ENCODE measurements at regions not wholly inside any gene's neighbourhood (a gene's known extent, or its start where the extent isn't known, plus 50 kb on each side); places are given as distances from the start of the nearest gene placed in this dataset.

- TF ChIP-seq MAX (CRISPR knock-in tag; IDR thresholded peaks at IDR 0.05) (no peak), CBFB (CRISPR knock-in tag; IDR thresholded peaks at IDR 0.05; ENCODE audit: low read depth) (no peak), ATF6 (CRISPR knock-in tag; IDR thresholded peaks at IDR 0.05) (no peak)
- TF ChIP-seq, protein P1, sequence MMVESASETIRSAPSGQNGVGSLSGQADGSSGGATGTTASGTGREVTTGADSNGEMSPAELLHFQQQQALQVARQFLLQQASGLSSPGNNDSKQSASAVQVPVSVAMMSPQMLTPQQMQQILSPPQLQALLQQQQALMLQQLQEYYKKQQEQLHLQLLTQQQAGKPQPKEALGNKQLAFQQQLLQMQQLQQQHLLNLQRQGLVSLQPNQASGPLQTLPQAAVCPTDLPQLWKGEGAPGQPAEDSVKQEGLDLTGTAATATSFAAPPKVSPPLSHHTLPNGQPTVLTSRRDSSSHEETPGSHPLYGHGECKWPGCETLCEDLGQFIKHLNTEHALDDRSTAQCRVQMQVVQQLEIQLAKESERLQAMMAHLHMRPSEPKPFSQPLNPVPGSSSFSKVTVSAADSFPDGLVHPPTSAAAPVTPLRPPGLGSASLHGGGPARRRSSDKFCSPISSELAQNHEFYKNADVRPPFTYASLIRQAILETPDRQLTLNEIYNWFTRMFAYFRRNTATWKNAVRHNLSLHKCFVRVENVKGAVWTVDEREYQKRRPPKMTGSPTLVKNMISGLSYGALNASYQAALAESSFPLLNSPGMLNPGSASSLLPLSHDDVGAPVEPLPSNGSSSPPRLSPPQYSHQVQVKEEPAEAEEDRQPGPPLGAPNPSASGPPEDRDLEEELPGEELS (CRISPR knock-in tag; IDR thresholded peaks at IDR 0.05), result no peak
Observed at GRCh38 chr13:90500569-90500968, 846.9 kb upstream of the MIR17HG start (continued).

- DNase-seq (ENCODE audit: low spot score) (no peak), ATAC-seq (no peak)
- H3K4me1 Mint-ChIP-seq, result peaks cover 6% of the 10 kb centered on the region
- H3K27me3 Mint-ChIP-seq (ENCODE audit: low read depth), result no peaks in the 10 kb centered on the region
- H3K27ac Mint-ChIP-seq, result no peak overlapping the region
- TF ChIP-seq NR2C2 (CRISPR knock-in tag; IDR thresholded peaks at IDR 0.05), result no peak
- no peak for TF ChIP-seq MAX (CRISPR knock-in tag; IDR thresholded peaks at IDR 0.05)
- TF ChIP-seq SP1 (CRISPR knock-in tag; conservative IDR thresholded peaks at IDR 0.05), result no peak
- TF ChIP-seq, protein P2, sequence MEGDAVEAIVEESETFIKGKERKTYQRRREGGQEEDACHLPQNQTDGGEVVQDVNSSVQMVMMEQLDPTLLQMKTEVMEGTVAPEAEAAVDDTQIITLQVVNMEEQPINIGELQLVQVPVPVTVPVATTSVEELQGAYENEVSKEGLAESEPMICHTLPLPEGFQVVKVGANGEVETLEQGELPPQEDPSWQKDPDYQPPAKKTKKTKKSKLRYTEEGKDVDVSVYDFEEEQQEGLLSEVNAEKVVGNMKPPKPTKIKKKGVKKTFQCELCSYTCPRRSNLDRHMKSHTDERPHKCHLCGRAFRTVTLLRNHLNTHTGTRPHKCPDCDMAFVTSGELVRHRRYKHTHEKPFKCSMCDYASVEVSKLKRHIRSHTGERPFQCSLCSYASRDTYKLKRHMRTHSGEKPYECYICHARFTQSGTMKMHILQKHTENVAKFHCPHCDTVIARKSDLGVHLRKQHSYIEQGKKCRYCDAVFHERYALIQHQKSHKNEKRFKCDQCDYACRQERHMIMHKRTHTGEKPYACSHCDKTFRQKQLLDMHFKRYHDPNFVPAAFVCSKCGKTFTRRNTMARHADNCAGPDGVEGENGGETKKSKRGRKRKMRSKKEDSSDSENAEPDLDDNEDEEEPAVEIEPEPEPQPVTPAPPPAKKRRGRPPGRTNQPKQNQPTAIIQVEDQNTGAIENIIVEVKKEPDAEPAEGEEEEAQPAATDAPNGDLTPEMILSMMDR (IDR thresholded peaks at IDR 0.05), result no peak
- TF ChIP-seq HMGXB4 (CRISPR knock-in tag; IDR thresholded peaks at IDR 0.05), result no peak
- TF ChIP-seq ZNF671 (CRISPR knock-in tag; IDR thresholded peaks at IDR 0.05), result no peak
- POLR2A ChIA-PET, result no interaction called here
- H3K9me3 Mint-ChIP-seq, result no peaks in the 10 kb centered on the region
- H3K4me3 Mint-ChIP-seq, result no peak overlapping the region
- CTCF ChIA-PET, result no interaction called here
- H3K36me3 Mint-ChIP-seq, result no peaks in the 10 kb centered on the region
Observed at GRCh38 chr13:90502153-90502552, 845.3 kb upstream of the MIR17HG start.

GRCh38 chr13:90502762-90503161 lies 844.7 kb upstream of the MIR17HG start:
- no peaks in the 10 kb centered on the region for H3K9me3 Mint-ChIP-seq
- H3K4me1 Mint-ChIP-seq, result peaks cover 6% of the 10 kb centered on the region
- no peaks in the 10 kb centered on the region for H3K36me3 Mint-ChIP-seq
- ChIA-PET CTCF (no interaction called here), POLR2A (interaction anchor here (0.7 kb wide), 1 partner anchor 566 kb away, joined by 3 read pairs; no protein-coding TSS in a partner anchor)
- H3K27ac Mint-ChIP-seq, result no peak overlapping the region
- H3K4me3 Mint-ChIP-seq, result no peak overlapping the region
- no peaks in the 10 kb centered on the region for H3K27me3 Mint-ChIP-seq (ENCODE audit: low read depth)
- ATAC-seq, result no peak
- DNase-seq (ENCODE audit: low spot score), result no peak
- TF ChIP-seq, protein P3, sequence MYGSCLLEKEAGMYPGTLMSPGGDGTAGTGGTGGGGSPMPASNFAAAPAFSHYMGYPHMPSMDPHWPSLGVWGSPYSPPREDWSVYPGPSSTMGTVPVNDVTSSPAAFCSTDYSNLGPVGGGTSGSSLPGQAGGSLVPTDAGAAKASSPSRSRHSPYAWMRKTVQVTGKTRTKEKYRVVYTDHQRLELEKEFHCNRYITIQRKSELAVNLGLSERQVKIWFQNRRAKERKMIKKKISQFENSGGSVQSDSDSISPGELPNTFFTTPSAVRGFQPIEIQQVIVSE (CRISPR knock-in tag; IDR thresholded peaks at IDR 0.05; ENCODE audit: borderline replicate concordance), result no peak
- TF ChIP-seq ZNF671 (CRISPR knock-in tag; IDR thresholded peaks at IDR 0.05), result no peak
- no peak for TF ChIP-seq ZNF121 (CRISPR knock-in tag; IDR thresholded peaks at IDR 0.05)
- TF ChIP-seq, protein P4, sequence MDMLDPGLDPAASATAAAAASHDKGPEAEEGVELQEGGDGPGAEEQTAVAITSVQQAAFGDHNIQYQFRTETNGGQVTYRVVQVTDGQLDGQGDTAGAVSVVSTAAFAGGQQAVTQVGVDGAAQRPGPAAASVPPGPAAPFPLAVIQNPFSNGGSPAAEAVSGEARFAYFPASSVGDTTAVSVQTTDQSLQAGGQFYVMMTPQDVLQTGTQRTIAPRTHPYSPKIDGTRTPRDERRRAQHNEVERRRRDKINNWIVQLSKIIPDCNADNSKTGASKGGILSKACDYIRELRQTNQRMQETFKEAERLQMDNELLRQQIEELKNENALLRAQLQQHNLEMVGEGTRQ (CRISPR knock-in tag; IDR thresholded peaks at IDR 0.05), result no peak
- TF ChIP-seq, protein P5, sequence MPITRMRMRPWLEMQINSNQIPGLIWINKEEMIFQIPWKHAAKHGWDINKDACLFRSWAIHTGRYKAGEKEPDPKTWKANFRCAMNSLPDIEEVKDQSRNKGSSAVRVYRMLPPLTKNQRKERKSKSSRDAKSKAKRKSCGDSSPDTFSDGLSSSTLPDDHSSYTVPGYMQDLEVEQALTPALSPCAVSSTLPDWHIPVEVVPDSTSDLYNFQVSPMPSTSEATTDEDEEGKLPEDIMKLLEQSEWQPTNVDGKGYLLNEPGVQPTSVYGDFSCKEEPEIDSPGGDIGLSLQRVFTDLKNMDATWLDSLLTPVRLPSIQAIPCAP (CRISPR knock-in tag; IDR thresholded peaks at IDR 0.05), result no peak
- no peak for TF ChIP-seq FOXK1 (CRISPR knock-in tag; IDR thresholded peaks at IDR 0.05)
- TF ChIP-seq FOXJ3 (CRISPR knock-in tag; IDR thresholded peaks at IDR 0.05; ENCODE audit: borderline replicate concordance), result no peak
- TF ChIP-seq, protein P1 (CRISPR knock-in tag; IDR thresholded peaks at IDR 0.05), result no peak
- no peak for TF ChIP-seq KAT7 (CRISPR knock-in tag; IDR thresholded peaks at IDR 0.05; ENCODE audit: borderline replicate concordance)
- TF ChIP-seq, protein P6, sequence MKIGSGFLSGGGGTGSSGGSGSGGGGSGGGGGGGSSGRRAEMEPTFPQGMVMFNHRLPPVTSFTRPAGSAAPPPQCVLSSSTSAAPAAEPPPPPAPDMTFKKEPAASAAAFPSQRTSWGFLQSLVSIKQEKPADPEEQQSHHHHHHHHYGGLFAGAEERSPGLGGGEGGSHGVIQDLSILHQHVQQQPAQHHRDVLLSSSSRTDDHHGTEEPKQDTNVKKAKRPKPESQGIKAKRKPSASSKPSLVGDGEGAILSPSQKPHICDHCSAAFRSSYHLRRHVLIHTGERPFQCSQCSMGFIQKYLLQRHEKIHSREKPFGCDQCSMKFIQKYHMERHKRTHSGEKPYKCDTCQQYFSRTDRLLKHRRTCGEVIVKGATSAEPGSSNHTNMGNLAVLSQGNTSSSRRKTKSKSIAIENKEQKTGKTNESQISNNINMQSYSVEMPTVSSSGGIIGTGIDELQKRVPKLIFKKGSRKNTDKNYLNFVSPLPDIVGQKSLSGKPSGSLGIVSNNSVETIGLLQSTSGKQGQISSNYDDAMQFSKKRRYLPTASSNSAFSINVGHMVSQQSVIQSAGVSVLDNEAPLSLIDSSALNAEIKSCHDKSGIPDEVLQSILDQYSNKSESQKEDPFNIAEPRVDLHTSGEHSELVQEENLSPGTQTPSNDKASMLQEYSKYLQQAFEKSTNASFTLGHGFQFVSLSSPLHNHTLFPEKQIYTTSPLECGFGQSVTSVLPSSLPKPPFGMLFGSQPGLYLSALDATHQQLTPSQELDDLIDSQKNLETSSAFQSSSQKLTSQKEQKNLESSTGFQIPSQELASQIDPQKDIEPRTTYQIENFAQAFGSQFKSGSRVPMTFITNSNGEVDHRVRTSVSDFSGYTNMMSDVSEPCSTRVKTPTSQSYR (CRISPR knock-in tag; IDR thresholded peaks at IDR 0.05), result no peak
